ENCODE measurements at regions not wholly inside any gene's neighbourhood (a gene's known extent, or its start where the extent isn't known, plus 50 kb on each side); places are given as distances from the start of the nearest gene placed in this dataset.

DNA sequence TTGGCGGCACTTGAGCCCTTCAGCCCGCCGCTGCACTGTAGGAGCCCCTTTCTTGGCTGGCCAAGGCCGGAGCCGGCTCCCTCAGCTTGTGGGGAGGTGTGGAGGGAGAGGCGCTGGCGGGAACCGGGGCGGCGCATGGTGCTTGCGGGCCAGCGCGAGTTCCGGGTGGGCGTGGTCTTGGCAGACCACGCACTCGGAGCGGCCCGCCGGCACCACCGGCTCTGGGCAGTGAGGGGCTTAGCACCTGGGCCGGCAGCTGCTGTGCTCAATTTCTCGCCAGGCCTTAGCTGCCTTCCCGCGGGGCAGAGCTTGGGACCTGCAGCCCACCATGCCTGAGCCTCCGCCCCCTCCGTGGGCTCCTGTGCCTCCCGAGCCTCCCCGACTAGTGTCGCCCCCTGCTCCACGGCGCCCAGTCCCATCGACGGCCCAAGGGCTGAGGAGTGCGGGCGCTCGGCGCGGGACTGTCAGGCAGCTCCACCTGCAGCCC is 673.7 kb upstream of the BRINP3 start:
- Histone ChIP-seq H3K36me3 (no peaks in the 10 kb centered on the region), H3K4me3 (no peak overlapping the region), H3K27ac (no peak overlapping the region), H3K4me1 (no peaks in the 10 kb centered on the region), H3K9me3 (no peaks in the 10 kb centered on the region), H3K27me3 (no peaks in the 10 kb centered on the region)
- WGBS, 2 donors, result 95 to 96% methylated on average over 39 of the region's 39 CpGs
- no peak for DNase-seq
- TF ChIP-seq EP300 (IDR thresholded peaks at IDR 0.05) (no peak), POLR2A (IDR thresholded peaks at IDR 0.05) (no peak), POLR2AphosphoS5 (IDR thresholded peaks at IDR 0.05) (no peak)
- TF ChIP-seq, protein P1, sequence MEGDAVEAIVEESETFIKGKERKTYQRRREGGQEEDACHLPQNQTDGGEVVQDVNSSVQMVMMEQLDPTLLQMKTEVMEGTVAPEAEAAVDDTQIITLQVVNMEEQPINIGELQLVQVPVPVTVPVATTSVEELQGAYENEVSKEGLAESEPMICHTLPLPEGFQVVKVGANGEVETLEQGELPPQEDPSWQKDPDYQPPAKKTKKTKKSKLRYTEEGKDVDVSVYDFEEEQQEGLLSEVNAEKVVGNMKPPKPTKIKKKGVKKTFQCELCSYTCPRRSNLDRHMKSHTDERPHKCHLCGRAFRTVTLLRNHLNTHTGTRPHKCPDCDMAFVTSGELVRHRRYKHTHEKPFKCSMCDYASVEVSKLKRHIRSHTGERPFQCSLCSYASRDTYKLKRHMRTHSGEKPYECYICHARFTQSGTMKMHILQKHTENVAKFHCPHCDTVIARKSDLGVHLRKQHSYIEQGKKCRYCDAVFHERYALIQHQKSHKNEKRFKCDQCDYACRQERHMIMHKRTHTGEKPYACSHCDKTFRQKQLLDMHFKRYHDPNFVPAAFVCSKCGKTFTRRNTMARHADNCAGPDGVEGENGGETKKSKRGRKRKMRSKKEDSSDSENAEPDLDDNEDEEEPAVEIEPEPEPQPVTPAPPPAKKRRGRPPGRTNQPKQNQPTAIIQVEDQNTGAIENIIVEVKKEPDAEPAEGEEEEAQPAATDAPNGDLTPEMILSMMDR (IDR thresholded peaks at IDR 0.05), result no peak
- intact Hi-C loops (cut with DNase I), result no loop called here

DNA sequence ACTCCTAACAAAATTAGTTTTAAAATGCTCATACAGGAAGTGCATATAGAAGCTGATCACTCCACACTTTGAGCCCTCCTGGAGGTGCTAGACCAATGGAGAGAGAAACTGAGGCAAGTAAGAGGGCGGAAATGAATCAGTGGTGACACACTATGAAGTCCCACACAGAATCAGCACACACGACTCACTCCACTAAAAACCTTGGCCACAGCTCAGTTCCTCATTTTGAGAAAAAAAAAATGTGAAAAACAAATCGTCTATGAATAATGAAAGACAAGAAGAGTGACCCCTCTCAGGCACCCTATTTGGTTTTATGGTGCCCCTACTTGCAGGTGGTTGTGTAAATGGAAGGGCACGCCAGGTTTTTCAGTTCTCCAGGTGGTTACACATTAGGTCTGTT is 675.1 kb upstream of the BRINP3 start:
- H3K27ac ChIP-seq, result no peak overlapping the region
- DNase-seq, result no peak
- no peaks in the 10 kb centered on the region for H3K36me3 ChIP-seq
- TF ChIP-seq POLR2AphosphoS5 (IDR thresholded peaks at IDR 0.05) (no peak), EP300 (IDR thresholded peaks at IDR 0.05) (no peak), POLR2A (IDR thresholded peaks at IDR 0.05) (no peak)
- TF ChIP-seq, protein P1 (IDR thresholded peaks at IDR 0.05), result no peak
- no peaks in the 10 kb centered on the region for H3K4me1 ChIP-seq
- intact Hi-C loops (cut with DNase I), result no loop called here
- no peaks in the 10 kb centered on the region for H3K9me3 ChIP-seq
- no peaks in the 10 kb centered on the region for H3K27me3 ChIP-seq
- H3K4me3 ChIP-seq, result no peak overlapping the region
- WGBS, 2 donors, result 61 to 63% methylated on average over 4 of the region's 4 CpGs

DNA sequence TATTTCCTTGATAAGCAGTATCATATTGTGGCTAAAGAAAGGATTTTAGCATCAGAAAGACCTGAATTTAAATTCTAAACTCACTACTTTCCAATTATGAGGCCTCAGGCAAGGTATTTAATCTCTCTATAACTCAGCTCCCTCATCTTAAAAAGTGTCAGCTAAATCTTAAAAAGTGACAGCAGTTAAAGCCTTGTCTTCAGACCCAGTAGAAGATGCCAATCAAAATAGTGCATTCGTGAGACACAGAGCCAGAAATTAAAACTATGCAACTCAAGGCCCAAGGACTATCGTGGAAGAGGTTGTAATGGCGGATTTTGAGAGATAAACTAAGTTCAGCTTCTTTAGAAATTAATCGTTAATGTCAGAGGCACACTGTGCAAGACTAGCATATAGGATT is 677.5 kb upstream of the BRINP3 start:
- no peak for DNase-seq
- H3K4me1 ChIP-seq, result no peaks in the 10 kb centered on the region
- no peaks in the 10 kb centered on the region for H3K9me3 ChIP-seq
- 52 to 79% methylated on average over 4 of the region's 4 CpGs for WGBS, 2 donors
- TF ChIP-seq POLR2A (IDR thresholded peaks at IDR 0.05) (no peak), EP300 (IDR thresholded peaks at IDR 0.05) (no peak), POLR2AphosphoS5 (IDR thresholded peaks at IDR 0.05) (no peak)
- TF ChIP-seq, protein P1 (IDR thresholded peaks at IDR 0.05), result no peak
- intact Hi-C loops (cut with DNase I), result no loop called here
- H3K36me3 ChIP-seq, result no peaks in the 10 kb centered on the region
- no peak overlapping the region for H3K27ac ChIP-seq
- H3K4me3 ChIP-seq, result no peak overlapping the region
- no peaks in the 10 kb centered on the region for H3K27me3 ChIP-seq

DNA sequence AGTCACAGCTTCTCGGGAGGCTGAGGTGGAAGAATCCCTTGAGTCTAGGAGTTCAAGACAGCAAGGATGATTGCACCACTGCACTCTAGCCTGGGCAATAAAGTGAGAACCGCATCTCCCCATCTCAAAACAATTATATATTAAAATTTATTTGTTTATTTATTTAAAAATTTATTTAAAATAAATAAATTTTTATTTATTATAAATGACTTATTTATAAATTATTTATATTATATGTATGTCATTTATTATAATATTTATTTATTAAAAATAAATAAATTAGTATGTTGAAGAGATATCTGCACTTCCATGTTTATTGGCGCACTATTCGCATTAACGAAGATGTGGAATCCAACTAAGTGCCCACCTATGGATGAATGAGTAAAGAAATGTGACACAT is 683.2 kb upstream of the BRINP3 start:
- Histone ChIP-seq H3K36me3 (no peaks in the 10 kb centered on the region), H3K27me3 (no peaks in the 10 kb centered on the region), H3K9me3 (no peaks in the 10 kb centered on the region), H3K27ac (no peak overlapping the region), H3K4me1 (no peaks in the 10 kb centered on the region), H3K4me3 (no peak overlapping the region)
- TF ChIP-seq, protein P1 (IDR thresholded peaks at IDR 0.05), result no peak
- TF ChIP-seq POLR2AphosphoS5 (IDR thresholded peaks at IDR 0.05) (no peak), POLR2A (IDR thresholded peaks at IDR 0.05) (no peak), EP300 (IDR thresholded peaks at IDR 0.05) (no peak)
- WGBS, 2 donors, result 92 to 94% methylated on average over 5 of the region's 5 CpGs
- DNase-seq, result no peak
- intact Hi-C loops (cut with DNase I), result no loop called here

DNA sequence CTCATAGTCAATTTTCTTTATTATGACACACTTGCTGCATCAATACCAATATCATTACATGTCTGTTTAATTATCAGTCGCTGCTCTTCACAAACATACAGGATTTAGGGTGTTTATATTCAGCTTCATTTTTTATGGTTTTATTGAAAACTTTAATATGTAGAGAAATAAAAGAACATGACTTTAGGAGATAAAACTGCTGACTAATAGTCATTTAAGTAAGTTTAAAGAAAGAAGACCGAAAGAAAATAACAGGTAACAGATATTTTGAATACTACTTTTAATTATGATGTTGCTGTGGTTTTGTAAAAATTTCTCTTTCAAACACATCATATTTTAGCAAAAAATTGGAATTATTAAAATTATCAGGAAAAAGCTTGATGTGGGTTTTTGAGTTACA is 685.1 kb upstream of the BRINP3 start:
- intact Hi-C loops (cut with DNase I), result no loop called here
- H3K36me3 ChIP-seq, result no peaks in the 10 kb centered on the region

More for the DNA sequence above, 685.1 kb upstream of the BRINP3 start:
- no peak overlapping the region for H3K4me3 ChIP-seq
- WGBS, 2 donors, result 59 to 67% methylated on average over 2 of the region's 2 CpGs
- no peak for DNase-seq
- H3K4me1 ChIP-seq, result no peaks in the 10 kb centered on the region
- no peaks in the 10 kb centered on the region for H3K27me3 ChIP-seq
- no peak overlapping the region for H3K27ac ChIP-seq
- no peaks in the 10 kb centered on the region for H3K9me3 ChIP-seq
- TF ChIP-seq POLR2A (IDR thresholded peaks at IDR 0.05) (no peak), POLR2AphosphoS5 (IDR thresholded peaks at IDR 0.05) (no peak), EP300 (IDR thresholded peaks at IDR 0.05) (no peak)
- TF ChIP-seq, protein P1 (IDR thresholded peaks at IDR 0.05), result no peak
